Heart right ventricle (tissue), 16 donors: ENCODE measurements at regions not wholly inside any gene's neighbourhood (a gene's known extent, or its start where the extent isn't known, plus 50 kb on each side); places are given as distances from the start of the nearest gene placed in this dataset.

ENCODE experiments used
- ATAC-seq, 8 donors: fragments of 200-7000 bp; cut with Tn5 transposase; one replicate each; pipeline ENCODE4 v1.9.1; 2020; ENCODE audit warnings: mild to moderate bottlenecking in 8 of 8, moderate library complexity in 8 of 8, moderate number of reproducible peaks in 1 of 8
- DNase-seq, 2 donors: peaks; one replicate each; pipeline ENCODE4 v3.0.0-alpha.2; 2020
- H3K27ac ChIP-seq, 10 donors: fragments of 200-600 bp; sonication (generic) in 2 of 10; one replicate each; pipeline versions ENCODE4 v1.5.0 to v1.8.0; 2020 to 2022; ENCODE audit warnings: mild to moderate bottlenecking in 3 of 10
- H3K27me3 ChIP-seq, 7 donors: fragments of 200-600 bp; one replicate each; pipeline ENCODE4 v1.8.0; 2021 to 2022; ENCODE audit warnings: mild to moderate bottlenecking in 2 of 7
- H3K36me3 ChIP-seq, 9 donors: fragments of 200-600 bp; sonication (generic) in 1 of 9; one replicate each; pipeline versions ENCODE4 v1.5.0 to v1.8.0; 2020 to 2022; ENCODE audit warnings: mild to moderate bottlenecking in 2 of 9
- H3K4me1 ChIP-seq, 9 donors: fragments of 200-600 bp; sonication (generic) in 1 of 9; one replicate each; pipeline versions ENCODE4 v1.5.0 to v1.8.0; 2020 to 2022; ENCODE audit warnings: mild to moderate bottlenecking in 4 of 9
- H3K4me3 ChIP-seq, 10 donors: fragments of 200-600 bp; sonication (generic) in 2 of 10; one replicate each; pipeline versions ENCODE4 v1.5.0 to v1.8.0; 2020 to 2022; ENCODE audit warnings: mild to moderate bottlenecking in 7 of 10, moderate library complexity in 2 of 10
- H3K9me3 ChIP-seq, 11 donors: fragments of 200-600 bp in 10 of 11; sonication (generic) in 2 of 11; one replicate each; pipeline versions ENCODE4 v1.5.0 to v1.8.0; 2013 to 2022; ENCODE audit warnings: mild to moderate bottlenecking in 2 of 11, control low read depth in 1 of 11, moderate library complexity in 1 of 11
- WGBS, 2 donors: extraction: QIAGEN DNeasy Blood & Tissue Kit; methylation state at CpG; one replicate each; pipeline ENCODE4 v1.1.7; 2013; ENCODE audit warnings: inconsistent platforms in 1 of 2; 5-methylcytosine and 5-hydroxymethylcytosine counted together
- intact Hi-C, 10 donors: fragments of 100-400 bp; cut with DNase I; formaldehyde crosslinking; loops; one replicate each; pipeline versions ENCODE4 v1.11.1 to v1.14.2; 2022
- TF ChIP-seq, protein P1 (sequence below), 9 donors: fragments of 200-600 bp; sonication (generic) in 2 of 9; IDR thresholded peaks; one replicate each; pipeline versions ENCODE4 v1.5.0 to v1.8.0; 2021 to 2022; ENCODE audit warnings: antibody characterized with exemption in 9 of 9, mild to moderate bottlenecking in 5 of 9, moderate library complexity in 1 of 9
- donor health status: Arrhythmogenic right ventricular cardiomyopathy.
- donor health status: ischemic (EF 13 %, LVEDD 7.1; RV severe dilation, severe dysfunction).
- donor health status: healthy with polysubstance abuse.
- donor health status: DM: no; HTN: yes; CAD: no.
- donor health status: DM: no; HTN: no; CAD: no.
- donor health status: ischemic (EF 25% LVEDD 6.9; RV normal size, moderate dysfunction).
- donor health status: ischemic (EF 25% LVEDD 5.7; RV mildly dilated, moderate dysfunction).
- donor health status: healthy.
- donor health status: DM: yes; HTN: yes; CAD: no.
- donor health status: Ischemic cardiomyopathy.
- donor health status: ischemic (EF 35%, LVEDD 5.7; RV mildly dilated, moderate dysfunction).
- donor health status: nonischemic (EF 11% LVEDD 7.7; RV severe dilation, severe dysfunction).
- donor health status: DM: yes; HTN: yes; CAD: no.
- donor health status: PGD.
- donor health status: ischemic (EF 29% LVEDD 5.4; RV normal size, mild dysfunction).
- donor health status: nonischemic (EF 23%, LVEDD 6.1; RV moderate dilation, normal function).

DNA sequence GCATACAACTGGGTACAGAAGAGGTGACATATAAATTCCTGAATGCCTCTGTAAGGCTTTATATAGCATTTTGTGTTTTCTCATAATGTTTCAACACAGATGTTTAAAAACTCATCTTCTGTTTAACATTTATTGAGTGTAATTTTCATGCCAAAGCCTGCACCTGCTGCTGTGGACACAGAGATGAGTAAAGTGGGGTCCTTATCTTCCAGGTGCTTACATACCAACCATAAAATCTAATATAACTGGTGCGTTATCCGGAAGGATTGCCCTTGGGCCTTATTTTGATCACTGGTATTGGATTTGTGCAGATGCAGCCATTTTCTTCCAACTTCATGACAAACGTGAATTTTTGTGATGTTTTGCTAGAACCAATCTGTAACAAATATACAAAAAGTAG lies 222.3 kb downstream of the DMRT2 start:
- intact Hi-C loops, result no loop called here
- WGBS, 2 donors, result 74 to 87% methylated on average over 3 of the region's 3 CpGs
- Histone ChIP-seq H3K36me3 (no peaks in the 10 kb centered on the region), H3K9me3 (no peaks in the 10 kb centered on the region), H3K4me1 (no peaks in the 10 kb centered on the region), H3K4me3 (no peak overlapping the region), H3K27me3 (peaks cover 0 to 2% (median 0%) of the 10 kb centered on the region in 7 donors), H3K27ac (no peak overlapping the region)
- TF ChIP-seq, protein P1, sequence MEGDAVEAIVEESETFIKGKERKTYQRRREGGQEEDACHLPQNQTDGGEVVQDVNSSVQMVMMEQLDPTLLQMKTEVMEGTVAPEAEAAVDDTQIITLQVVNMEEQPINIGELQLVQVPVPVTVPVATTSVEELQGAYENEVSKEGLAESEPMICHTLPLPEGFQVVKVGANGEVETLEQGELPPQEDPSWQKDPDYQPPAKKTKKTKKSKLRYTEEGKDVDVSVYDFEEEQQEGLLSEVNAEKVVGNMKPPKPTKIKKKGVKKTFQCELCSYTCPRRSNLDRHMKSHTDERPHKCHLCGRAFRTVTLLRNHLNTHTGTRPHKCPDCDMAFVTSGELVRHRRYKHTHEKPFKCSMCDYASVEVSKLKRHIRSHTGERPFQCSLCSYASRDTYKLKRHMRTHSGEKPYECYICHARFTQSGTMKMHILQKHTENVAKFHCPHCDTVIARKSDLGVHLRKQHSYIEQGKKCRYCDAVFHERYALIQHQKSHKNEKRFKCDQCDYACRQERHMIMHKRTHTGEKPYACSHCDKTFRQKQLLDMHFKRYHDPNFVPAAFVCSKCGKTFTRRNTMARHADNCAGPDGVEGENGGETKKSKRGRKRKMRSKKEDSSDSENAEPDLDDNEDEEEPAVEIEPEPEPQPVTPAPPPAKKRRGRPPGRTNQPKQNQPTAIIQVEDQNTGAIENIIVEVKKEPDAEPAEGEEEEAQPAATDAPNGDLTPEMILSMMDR (IDR thresholded peaks at IDR 0.05), result no peak
- ATAC-seq (no peak), DNase-seq (no peak)

GRCh38 chr9:1273859-1274258 lies 223.7 kb downstream of the DMRT2 start:
- Histone ChIP-seq H3K27ac (no peak overlapping the region), H3K27me3 (peaks cover 0 to 2% (median 0%) of the 10 kb centered on the region in 7 donors), H3K4me1 (no peaks in the 10 kb centered on the region), H3K4me3 (no peak overlapping the region), H3K9me3 (no peaks in the 10 kb centered on the region), H3K36me3 (no peaks in the 10 kb centered on the region)
- DNase-seq (no peak), ATAC-seq (no peak)
- WGBS, 2 donors, result 67 to 70% methylated on average over 4 of the region's 4 CpGs
- intact Hi-C loops, result no loop called here
- TF ChIP-seq, protein P1 (IDR thresholded peaks at IDR 0.05), result no peak

DNA sequence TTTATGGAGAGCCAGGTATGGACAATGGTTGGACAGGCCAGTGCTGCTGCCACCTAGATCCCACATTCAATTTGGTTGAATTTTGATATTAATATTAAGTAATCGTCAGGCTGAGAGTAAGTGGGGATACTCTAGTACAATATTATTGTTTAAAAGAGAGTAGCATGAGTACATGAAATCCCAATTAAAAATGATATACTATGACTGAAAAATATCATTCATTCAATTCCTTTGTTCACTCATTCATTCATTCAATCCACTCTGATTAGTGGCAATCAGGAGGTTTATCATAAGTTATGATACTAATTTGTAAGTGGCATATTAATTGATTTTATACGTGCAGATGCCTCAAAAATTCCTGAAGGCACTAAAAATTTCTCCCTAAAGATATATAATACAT lies 224.2 kb downstream of the DMRT2 start:
- Histone ChIP-seq H3K9me3 (no peaks in the 10 kb centered on the region), H3K4me3 (no peak overlapping the region), H3K27me3 (peaks cover 0 to 2% (median 0%) of the 10 kb centered on the region in 7 donors), H3K27ac (no peak overlapping the region), H3K36me3 (no peaks in the 10 kb centered on the region), H3K4me1 (no peaks in the 10 kb centered on the region)
- DNase-seq (no peak), ATAC-seq (no peak)
- TF ChIP-seq, protein P1 (IDR thresholded peaks at IDR 0.05), result no peak
- intact Hi-C loops, result no loop called here
- 89% methylated on average over 2 of the region's 2 CpGs for WGBS, 2 donors

DNA sequence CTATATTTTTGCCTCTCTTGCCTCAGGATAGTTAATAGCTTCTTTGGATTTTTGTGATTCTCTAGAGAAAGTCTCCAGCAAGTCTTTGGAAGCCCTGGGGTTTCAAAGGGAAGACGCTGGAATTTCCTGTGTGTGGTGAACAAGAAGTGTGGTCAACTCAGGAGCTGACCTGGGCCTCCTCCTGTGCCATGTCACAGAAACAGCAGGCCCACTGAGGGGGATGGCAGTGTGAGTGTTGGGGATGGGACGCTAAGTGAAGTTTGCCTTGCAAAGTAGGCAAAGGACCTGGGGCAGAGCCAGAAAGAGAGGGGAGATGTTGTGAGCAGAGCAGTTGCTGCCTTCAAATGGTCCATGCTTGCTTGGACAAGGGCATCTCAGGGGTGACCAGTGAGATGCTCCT lies 226.3 kb downstream of the DMRT2 start:
- DNase-seq (no peak), ATAC-seq (no peak)
- TF ChIP-seq, protein P1 (IDR thresholded peaks at IDR 0.05), result no peak
- Histone ChIP-seq H3K9me3 (no peaks in the 10 kb centered on the region), H3K4me3 (no peak overlapping the region), H3K27ac (no peak overlapping the region), H3K4me1 (no peaks in the 10 kb centered on the region), H3K36me3 (no peaks in the 10 kb centered on the region), H3K27me3 (peaks cover 0 to under 1% (median 0%) of the 10 kb centered on the region in 7 donors)
- intact Hi-C loops, result no loop called here
- WGBS, 2 donors, result 21 to 22% methylated on average over 2 of the region's 2 CpGs
